ENCODE measurements at regions not wholly inside any gene's neighbourhood (a gene's known extent, or its start where the extent isn't known, plus 50 kb on each side); places are given as distances from the start of the nearest gene placed in this dataset.
A peak's percentile ranks its signal among the peaks of the same experiment; 100 is the strongest.

DNA sequence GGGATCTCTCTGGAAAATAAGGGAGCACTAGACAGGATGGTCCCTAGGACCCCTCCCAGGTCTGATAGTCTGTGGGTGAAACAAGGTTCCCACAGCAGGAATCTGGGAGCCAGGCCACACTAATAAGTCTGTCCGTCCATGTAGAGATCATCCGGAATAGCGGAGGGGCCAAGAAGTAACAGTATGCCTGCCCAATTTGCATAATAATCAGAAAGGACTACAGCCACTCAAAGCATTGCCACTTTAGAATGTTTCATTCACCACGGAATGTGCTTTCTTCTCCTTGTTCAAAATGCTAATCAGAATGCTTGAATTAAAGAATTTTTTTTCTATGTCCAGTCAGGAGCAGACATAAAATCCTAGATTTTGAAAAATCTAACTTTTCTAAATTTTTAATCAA, 254.9 kb downstream of the ACTL7B start:
- DNase-seq: no peak

DNA sequence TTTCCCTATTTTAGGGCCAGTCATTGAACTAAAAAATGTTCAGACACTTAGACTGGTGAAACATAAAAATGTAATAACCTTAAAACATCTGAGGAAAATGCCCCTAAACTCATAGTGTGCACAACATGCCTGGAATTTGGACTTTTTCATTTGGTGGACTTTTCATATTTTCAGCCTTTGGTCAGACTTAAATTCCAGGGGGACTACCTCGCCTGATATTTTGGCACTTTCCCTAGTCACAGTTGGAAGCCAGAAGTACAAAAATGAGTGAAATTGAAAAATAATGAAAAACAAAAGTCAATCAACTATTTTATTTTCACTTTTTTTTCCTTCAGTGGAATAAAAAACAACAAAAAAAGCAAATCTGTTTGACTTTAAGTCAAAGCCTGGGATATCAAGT, 256.2 kb downstream of the ACTL7B start:
- no peak for DNase-seq

DNA sequence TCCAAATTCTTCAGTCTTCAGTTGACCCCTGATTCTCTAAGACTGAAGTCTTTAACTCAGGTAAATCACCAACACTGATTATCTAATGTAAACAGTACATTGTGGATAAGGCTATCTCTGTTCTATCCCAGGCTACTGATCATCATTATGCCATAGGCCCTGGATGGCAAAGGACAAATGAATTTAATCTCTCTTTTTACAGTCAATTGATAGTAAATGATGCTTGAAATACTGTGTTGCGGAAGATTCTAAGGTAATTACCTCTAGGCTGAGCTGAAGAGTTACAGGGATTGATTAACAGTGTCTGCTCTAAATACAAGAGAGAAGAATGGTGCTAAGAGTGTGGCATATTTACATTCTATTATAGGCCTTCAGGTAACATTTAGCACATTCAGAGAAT, 264.7 kb downstream of the ACTL7B start:
- no peak for DNase-seq

DNA sequence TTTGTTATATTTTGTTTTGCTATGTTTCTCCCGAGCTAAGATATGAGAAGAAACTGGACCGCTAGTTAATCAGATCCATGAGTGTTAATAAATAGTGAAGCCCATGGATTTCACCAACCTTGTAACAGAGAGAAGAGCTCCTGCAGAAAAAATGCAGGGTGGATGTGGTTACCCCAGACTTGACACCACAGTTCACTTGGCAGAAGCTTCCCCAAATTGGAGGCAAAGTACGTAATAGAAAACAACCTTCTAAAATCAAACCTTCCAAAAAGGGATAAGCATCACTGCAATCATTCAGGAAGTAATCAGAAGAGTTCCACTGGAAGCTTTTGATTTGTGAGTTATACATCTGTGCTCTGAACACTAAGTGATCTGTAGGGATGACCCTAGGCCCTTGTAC, 267.5 kb downstream of the ACTL7B start:
- no peak for DNase-seq

DNA sequence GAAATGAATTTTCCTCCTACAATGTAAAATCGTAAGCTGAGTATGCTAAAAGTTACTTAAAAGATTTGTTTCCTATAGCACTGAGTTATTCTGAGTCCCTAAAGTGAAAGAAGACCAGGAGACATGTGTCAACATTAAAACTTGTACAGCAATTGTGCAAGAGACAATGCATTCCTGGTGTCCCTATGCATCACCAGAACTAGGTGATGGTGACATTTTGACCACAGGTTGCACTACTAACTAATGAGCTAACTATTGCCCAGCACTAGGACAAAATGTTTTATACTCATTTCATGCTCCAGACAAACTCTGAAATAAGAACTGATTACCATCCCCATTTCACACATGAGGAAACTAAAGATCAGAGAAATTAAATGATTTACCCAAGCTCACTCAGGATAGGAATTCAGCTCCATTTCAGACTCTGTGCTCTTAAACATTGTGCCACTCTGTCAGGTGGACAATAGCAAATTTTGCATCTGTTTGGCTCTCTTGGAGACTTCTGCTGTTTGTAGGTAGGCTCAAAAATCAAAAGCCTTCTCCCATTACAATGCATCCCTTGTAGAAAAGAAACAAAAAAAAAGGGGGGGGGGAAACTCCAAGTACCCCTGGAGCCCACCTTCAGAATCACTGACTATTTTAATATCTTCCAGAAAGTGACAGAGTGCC, 269.2 kb downstream of the ACTL7B start:
- no peak for DNase-seq

DNA sequence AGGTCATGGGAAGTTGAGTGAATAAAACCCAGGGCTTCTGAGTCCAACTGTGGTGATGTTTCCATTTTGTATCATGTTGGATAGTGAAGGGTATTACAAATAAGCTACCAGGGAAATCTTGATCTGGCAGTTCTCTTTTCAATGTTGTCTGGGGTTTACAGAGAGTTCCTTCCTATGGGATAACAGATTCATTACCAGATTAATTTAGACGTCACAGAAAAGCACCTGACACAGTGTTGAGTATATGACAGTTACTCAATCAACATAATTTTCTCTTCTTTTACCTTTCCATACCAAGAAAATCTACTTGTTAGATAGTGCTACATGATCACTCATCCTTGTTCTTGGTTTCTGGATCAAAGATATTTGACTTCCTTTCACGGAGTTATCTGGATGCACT, 270.9 kb downstream of the ACTL7B start:
- no peak for DNase-seq

DNA sequence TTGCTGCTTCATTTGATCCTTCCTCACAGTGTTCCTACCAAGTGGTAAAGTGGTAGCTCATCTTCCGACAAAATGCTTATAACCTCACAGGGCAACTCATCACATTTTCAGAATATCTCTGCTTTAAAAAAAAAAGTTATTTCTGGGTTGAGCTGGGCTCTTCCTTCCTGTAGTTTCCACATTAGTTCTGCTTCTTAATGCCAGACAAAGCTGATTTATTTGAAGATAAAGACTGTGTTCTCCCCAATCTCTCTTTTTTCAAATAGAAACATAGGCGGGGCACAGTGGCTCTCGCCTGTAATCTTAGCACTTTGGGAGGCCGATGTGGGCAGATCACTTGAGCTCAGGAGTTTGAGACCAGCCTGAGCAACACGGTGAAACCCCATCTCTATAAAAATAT, 273.1 kb downstream of the ACTL7B start:
- no peak for DNase-seq

DNA sequence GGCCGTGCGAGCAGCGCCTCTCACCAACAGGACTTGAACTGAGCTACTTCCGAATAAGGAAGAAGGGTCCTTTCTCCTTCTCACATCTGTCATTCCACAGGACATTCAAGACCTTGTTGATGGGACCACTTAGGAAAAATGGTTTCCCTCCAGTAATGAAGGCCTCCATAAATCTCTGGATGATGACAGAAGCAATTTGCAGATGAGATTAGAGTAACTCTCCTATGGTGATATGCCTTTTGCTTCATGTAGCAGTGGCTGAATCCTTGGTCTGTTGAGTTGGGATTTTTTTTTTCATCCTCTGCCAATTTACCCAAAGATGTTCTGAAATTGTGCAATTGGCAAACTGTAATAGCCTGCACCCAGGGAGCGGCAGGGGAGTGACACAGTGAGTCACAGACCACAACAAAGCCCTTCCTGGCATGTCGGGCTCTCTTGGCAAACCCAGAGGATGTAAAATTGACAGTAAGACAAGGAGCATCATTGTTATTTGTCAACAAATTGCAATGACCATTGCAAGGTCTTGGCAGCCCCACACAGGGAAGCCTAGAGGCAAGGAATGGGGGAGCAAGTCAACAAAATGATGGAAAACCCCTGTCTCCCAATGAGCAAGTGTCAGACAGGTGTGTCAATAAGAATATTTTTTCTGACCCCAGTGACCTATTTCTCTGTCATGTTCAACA, 275.9 kb downstream of the ACTL7B start:
- no peak for DNase-seq

DNA sequence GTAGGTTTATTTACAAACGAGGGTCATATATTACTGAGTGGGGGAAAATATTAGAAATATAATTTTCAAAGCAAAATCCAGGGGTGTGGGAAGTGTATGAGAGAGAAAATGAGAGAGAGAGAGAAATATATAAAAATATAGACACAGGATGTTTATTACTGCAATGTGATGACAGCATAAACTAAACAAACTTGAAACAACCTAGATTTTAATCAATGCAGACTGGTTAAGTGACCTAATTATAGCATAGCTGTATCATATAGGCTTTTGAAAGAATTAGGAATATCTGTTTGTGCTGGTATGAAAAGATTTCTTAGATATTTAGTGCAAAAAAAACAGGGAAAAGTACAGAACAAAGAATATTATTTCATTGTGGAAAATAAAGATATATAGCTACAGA, 280.5 kb downstream of the ACTL7B start:
- DNase-seq: no peak

DNA sequence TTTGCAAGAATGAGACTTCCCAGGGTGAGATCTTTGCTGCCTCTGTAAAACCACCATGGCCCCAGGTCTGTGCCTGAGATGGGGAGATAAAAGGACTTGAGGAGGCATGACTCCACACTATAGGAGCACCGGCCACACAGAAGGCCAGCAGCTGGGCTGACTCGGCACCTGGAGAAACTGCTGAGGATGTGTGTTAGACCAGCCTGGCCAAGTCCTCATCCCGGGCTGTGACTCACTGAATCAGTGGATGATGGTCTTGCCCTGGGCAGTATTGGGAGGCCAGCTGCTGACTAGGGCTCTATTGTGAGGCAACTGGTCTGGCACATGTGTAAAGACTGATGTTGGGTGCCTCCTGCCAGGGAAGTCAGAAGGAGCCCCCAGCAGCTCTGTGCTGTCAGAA, 286.2 kb downstream of the ACTL7B start:
- DNase-seq: no peak

DNA sequence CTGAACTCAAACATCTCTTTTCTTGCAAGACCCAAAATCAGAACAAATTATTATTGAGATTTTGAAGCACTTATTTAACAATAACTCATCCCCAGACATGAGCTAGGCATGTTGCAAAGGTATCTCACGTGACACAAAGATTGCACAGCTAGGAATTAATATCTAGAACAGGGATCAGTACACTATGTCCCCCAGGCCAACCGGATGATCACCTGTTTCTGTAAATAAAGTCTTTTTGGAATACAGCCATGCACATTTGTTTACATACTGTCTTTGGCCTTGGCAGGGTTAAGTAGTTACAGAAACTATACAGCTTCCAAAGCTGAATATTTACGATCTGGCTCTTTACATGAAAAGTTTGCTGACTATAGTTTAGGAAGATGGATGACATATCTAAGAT, 287.7 kb downstream of the ACTL7B start:
- no peak for DNase-seq

DNA sequence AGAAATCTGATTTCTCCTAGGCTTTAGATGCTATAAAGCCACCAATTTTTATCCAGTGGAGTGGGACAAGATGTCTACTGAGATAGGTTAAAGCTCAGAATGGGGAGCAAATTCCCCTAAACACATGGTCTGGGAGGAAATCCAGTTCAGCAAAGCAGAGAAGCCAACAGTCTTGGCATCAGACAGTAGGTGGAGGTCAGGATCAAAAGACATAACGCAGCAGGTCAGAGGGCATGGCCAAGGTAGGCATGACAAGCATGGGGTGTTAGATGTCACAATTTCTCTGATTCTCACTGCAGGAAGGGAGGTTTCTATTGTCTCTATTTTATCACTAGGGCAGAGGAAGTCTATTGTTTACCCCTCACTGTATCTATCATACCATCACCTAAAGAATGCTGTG, 288.2 kb downstream of the ACTL7B start:
- no peak for DNase-seq

DNA sequence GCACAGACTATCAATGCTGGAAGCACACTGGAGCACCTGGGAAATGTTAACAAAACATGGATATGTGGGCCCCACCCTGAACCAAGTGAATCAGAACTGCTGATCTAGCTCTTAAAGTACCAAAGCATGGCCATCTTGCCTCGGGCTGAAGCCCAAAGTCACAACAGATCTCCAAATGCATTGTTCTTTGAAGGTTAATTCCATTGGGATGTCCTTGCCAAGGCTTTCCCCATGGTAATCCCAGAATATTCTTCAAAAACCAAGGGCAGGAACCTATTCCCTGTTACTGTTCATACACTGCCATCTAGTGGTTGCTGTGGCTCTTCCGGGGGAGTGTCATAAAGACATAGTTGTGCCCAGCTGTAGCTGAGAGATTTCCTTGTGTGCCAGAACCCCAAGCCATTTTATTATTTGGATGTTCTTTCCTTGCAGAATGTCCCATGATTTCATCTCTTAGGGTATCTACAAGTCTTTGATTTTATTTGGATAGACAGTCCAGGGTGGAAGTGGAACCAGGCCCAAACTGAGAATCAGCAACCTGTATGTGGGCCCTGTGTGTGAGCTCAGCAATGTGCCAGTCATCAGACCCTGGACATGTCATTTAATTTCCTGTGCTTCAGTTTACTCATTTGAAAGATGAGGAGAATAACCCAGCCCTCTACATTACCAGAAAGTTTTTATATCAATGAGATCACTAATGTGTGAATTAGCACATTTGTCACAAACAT, 290.0 kb downstream of the ACTL7B start:
- DNase-seq: peak; percentile 74

DNA sequence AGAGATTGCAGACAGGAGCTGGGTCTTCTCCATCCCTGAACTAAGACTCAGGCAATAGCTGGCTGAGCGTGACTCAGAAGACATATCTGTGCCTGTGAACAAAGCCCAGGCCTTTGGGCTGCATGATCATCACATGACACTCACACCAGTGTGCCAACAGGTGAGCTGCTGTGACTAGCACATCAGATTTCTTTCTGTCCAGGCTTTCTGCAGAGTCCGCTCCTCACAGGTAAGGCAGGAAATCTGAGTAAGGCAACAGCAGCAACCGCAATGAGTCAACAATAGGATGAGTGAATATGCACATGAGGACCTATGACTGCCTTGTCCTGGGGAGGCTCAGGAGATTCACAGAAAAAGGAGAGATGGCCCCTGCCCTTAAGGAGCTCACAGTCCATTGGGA, 293.6 kb downstream of the ACTL7B start:
- DNase-seq: no peak

DNA sequence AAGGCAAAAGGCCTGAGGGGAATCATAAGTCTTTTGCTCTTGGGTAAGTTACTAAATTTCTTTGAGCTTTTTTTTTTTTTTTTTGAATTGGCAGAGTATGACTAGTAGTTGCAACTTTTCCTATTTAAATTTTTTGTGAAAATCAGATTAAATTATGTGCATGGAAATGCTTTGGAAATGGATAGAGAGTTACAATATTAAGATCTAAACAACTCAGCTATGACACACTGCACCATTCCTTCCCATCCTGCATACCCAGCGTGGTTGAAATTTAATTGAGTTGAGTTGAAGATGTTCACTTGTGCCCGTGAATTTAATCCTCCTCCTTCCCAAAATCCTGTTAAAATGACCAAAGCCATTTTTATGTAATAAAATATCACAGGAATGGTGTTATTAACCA, 296.4 kb downstream of the ACTL7B start:
- DNase-seq: no peak

DNA sequence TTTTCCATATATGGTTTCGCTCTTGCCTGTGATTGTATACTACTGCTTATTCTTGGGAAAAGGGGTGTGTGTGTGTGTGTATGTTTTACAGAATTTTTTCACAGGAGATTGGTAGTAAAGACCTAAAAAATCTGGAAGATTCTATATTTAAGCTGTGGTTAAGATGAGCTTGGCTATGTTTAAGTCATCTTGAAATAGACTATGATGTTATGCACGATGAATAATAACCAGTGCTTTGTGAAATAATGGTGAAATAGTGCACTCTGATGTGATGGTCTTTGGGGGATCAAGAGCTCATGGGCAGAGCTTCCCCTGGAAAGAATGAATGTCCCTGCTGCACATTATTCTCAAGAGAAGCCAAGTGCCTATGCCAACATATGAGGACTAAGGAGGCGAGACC, 301.0 kb downstream of the ACTL7B start:
- DNase-seq: no peak

DNA sequence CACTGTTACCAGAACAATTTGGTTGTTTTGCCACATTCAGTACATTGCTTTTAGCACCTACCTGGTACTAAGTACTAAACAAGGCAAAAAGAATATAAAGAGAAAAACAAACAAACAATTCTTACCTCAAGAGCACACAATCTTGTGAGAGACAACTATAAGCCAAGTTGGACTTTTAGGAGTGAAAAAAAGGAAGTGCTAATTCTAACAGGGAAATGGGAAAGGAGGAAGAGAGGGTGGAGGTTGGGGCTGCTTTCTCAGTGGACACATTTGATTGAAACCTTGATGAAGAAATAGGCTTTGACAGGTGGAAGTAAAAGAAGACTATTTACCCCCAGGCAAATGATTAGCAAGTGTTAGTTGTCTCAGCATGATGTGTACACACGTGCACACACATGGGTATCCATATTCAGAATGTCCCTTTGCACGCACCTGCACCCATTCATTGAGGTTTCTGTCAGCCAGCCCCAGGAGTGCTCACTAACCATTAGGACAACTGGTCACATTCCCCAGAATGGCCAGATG, 302.6 kb downstream of the ACTL7B start:
- no peak for DNase-seq

DNA sequence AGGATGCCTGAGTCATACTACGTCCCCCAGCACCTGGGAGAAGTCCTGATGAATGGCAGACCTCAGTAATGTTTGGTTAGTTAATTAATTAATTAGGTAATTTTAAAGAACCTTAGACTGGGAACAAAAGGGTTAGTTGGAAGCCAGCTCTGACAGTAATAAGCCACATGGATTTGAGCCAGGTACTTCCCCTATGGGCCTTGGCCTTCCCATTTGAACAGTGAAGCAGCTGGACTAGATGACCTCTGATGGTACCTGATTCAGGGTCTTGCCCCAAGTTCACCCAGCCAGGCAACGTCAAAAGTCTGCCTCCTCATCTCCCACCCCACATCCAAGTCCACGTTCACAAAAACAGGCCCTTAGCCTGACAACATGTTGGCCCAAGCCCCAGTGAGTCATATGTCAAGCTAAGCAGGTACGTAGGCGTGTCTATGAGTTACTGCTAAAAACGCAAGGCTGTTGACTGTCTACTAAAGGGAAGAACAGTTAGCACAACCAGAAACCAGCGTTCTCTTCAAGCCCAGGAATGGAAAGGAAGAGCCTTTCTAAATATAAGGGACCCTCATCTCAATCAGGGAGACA, 303.2 kb downstream of the ACTL7B start:
- no peak for DNase-seq

DNA sequence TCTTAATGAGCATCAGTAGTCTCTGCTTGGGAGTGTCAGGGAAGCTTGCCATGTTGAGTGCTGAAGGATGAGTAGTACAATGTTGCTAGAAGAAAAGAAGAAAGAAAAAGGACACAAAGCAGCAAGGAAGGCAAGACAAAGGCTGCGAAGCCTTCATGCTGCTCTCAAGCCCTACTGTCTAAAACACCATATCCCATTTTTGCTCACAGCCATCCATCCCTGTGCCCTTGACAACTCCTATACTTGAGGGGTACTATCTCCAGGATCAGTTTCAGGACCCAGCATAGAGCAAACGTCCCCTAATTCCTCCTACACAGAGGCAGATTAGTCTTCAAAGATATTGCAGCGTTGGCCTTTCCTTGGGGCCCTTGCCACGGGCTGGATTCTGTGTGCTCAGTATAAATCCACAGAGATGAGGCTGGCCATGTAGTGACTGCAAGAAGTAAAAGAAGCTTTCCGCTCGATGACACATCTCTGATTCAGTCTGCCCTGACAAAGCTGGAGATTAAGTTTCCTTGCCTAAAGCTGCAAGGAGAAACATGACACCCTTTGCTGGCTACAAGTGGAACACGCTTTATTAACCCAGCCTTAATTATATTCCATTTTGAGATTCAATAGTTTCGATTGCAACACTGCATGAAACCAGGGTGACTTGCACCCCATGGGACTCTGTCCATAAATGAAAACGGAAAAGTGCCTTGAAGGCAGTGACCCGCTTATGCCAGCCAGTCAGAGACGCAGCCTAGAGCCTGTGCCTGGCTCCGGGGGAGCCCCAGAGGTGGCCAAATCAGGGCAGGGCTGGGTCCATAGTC, 304.6 kb downstream of the ACTL7B start:
- no peak for DNase-seq

DNA sequence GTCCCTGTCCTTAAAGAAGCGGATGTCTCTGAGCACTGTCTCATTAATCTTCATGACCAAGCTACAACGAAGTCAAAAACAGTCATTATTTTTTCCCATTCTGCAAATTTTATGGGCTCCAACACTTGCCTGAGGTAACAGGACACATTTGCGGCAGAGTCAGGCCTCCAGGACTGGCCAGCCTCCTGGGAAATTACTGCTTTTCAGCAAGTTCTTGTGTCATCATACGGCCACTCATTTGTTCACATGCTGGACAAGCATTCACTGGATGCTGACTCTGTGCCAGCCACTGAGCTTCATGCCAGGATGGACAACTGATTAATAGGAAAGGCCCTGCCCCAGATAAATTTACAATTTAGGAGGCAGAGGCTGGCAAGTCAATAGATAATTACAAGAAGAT, 305.7 kb downstream of the ACTL7B start:
- no peak for DNase-seq

DNA sequence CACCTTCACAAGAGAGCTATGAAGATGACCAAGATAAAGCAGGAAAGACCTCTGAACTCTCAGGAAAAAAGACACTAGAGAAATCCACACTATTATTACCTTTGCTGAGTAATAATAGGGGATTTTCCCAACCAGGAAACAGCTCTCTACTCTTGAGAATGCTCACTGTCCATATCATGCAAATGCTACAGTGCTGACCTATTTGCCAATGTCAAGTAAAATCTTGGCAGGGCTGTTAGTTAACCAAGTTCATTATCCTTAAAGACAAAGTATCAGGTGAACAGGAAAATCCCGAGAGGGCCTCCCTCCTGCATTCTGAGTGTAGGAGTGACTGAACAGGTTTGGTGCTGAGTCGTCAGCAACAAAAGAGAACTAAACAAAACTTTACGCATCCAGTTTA, 306.6 kb downstream of the ACTL7B start:
- no peak for DNase-seq

DNA sequence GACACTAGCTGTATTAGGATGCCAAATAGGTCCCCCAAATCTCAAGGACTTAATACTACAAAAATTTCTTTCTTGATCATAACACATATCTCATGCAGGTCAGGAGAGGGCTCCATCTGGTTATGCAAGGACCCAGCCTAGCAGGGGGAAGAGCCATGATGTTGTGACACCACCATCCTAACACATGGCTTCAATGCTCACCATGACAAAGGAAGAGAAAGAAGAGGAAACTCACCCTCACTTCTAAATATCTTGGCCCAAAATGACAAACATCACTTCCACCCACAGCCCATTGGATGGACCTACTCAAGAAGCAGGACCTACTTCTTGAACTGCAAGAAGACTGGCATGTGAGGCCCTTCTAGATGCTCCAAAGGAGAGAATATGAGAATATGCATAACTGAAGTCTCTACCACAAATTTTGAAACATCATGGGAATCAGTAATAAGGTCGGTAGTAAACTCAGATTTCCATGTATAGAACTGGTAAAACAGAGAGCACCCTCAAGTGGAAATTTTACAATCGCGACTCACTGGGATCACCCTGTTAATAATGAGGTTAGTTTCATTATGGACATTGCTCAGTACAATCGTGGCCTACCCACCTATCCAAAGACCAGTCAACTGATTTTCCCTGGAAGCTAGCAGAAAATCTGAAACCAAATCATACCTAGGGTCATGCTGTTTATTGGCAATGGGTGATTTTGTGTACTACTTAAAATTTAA, 308.2 kb downstream of the ACTL7B start:
- DNase-seq: no peak
